ENCODE measurements at regions not wholly inside any gene's neighbourhood (a gene's known extent, or its start where the extent isn't known, plus 50 kb on each side); places are given as distances from the start of the nearest gene placed in this dataset.
A peak's percentile ranks its signal among the peaks of the same experiment; 100 is the strongest.

GRCh38 chr7:35581605-35582210 lies 113.2 kb downstream of the HERPUD2 start:
- no peak for DNase-seq (ENCODE audit: low spot score)

- DNase-seq (ENCODE audit: low spot score), result no peak
Observed at GRCh38 chr7:35576031-35576573, 118.8 kb downstream of the HERPUD2 start.

GRCh38 chr7:35571611-35572240 lies 123.2 kb downstream of the HERPUD2 start:
- DNase-seq (ENCODE audit: low spot score), result no peak

GRCh38 chr7:35570937-35571336 lies 124.0 kb downstream of the HERPUD2 start:
- DNase-seq (ENCODE audit: low spot score), result no peak

- DNase-seq (ENCODE audit: low spot score), result no peak
Observed at GRCh38 chr7:35565927-35566326, 129.0 kb downstream of the HERPUD2 start.

GRCh38 chr7:35558841-35559240 lies 136.1 kb downstream of the HERPUD2 start:
- no peak for DNase-seq (ENCODE audit: low spot score)

GRCh38 chr7:35556515-35557471 lies 138.1 kb downstream of the HERPUD2 start:
- no peak for DNase-seq (ENCODE audit: low spot score)

- no peak for DNase-seq (ENCODE audit: low spot score)
Observed at GRCh38 chr7:35555934-35556333, 139.0 kb downstream of the HERPUD2 start.

GRCh38 chr7:35555386-35555785 lies 139.5 kb downstream of the HERPUD2 start:
- no peak for DNase-seq (ENCODE audit: low spot score)

- DNase-seq (ENCODE audit: low spot score), result no peak
Observed at GRCh38 chr7:35553519-35553918, 141.4 kb downstream of the HERPUD2 start.

GRCh38 chr7:35552691-35553090 lies 142.2 kb downstream of the HERPUD2 start:
- DNase-seq (ENCODE audit: low spot score), result no peak

GRCh38 chr7:35551321-35552081 lies 143.4 kb downstream of the HERPUD2 start:
- no peak for DNase-seq (ENCODE audit: low spot score)

- no peak for DNase-seq (ENCODE audit: low spot score)
Observed at GRCh38 chr7:35550831-35551230, 144.1 kb downstream of the HERPUD2 start.

GRCh38 chr7:35549781-35550180 lies 145.2 kb downstream of the HERPUD2 start:
- no peak for DNase-seq (ENCODE audit: low spot score)

- no peak for DNase-seq (ENCODE audit: low spot score)
Observed at GRCh38 chr7:35548291-35548690, 146.6 kb downstream of the HERPUD2 start.

GRCh38 chr7:35546691-35547429 lies 148.1 kb downstream of the HERPUD2 start:
- DNase-seq (ENCODE audit: low spot score), result no peak

- DNase-seq (ENCODE audit: low spot score), result no peak
Observed at GRCh38 chr7:35545831-35546230, 149.1 kb downstream of the HERPUD2 start.

- no peak for DNase-seq (ENCODE audit: low spot score)
Observed at GRCh38 chr7:35544028-35544742, 150.8 kb downstream of the HERPUD2 start.

- DNase-seq (ENCODE audit: low spot score), result peak; percentile 75
Observed at GRCh38 chr7:35537067-35538023, 157.6 kb downstream of the HERPUD2 start.
